Ovary (tissue), 3 donors: ENCODE measurements at regions not wholly inside any gene's neighbourhood (a gene's known extent, or its start where the extent isn't known, plus 50 kb on each side); places are given as distances from the start of the nearest gene placed in this dataset.

Source experiments
- CTCF ChIP-seq, 3 donors: fragments of 450-650 bp in 2 of 3; fragments of 200-600 bp in 1 of 3; IDR thresholded peaks; one replicate each; pipeline versions ENCODE4 v1.5.1 to v1.8.0; 2016 to 2022; ENCODE audit warnings: antibody characterized with exemption in 3 of 3, mild to moderate bottlenecking in 1 of 3
- EP300 ChIP-seq: sonication (generic); formaldehyde crosslinking; IDR thresholded peaks from one replicate; pipeline ENCODE4 v1.6.1; 2017; ENCODE audit warnings: antibody characterized with exemption
- donor health status: DM: no; HTN: no; CAD: no.

- TF ChIP-seq CTCF (IDR thresholded peaks at IDR 0.05) (no peak), EP300 (no peak)
These were observed 928.7 kb upstream of the PRKX start for GRCh38 chrX:4642114-4642513.
